ENCODE measurements at regions not wholly inside any gene's neighbourhood (a gene's known extent, or its start where the extent isn't known, plus 50 kb on each side); places are given as distances from the start of the nearest gene placed in this dataset.
"Not testable (repeated sequence)": the region's sequence is repeated elsewhere in the genome, so short reads cannot be mapped to it uniquely, and the experiment has no call there.

- no peak for DNase-seq
Observed at GRCh38 chr7:51590746-51591145, 274.1 kb upstream of the COBL start.

DNA sequence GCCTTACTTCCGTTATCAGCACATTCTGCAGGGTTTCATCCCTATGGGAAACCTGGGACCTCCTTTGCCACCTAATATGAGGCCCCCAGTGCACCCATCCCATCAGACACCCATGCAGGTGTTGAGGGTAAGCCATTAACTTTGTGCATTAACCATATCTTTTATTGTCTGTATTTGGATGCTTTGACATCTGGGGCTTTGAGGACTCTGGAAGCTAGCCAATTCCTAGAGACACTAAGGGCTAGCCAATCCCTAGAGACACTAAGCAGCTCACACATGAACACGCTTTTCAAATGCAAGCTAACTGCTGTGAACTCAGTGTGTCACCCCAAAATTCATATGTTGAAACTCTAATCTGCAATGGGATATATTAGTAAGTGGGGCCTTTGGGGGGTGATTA is 272.5 kb upstream of the COBL start:
- no peak for DNase-seq

DNA sequence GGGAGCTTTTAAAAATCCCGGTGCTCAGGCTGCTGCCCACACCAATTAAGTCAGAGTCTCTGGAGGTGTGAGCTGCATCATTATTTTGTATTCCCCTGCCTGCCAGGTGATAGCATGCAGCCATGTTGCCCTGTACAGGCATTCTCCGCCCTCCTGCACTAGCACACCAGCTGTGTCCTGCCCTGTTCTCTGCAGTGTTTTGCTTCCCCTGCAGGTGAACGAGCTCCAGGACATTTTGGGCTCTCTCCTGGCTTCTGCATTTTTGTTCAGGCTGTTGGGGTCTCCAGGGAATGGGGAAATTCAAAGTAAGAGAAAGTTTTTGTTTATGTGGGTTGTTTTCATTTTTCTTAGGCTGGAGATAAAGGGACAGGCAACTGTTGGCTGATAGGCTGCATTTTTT is 271.0 kb upstream of the COBL start:
- no peak for DNase-seq

DNA sequence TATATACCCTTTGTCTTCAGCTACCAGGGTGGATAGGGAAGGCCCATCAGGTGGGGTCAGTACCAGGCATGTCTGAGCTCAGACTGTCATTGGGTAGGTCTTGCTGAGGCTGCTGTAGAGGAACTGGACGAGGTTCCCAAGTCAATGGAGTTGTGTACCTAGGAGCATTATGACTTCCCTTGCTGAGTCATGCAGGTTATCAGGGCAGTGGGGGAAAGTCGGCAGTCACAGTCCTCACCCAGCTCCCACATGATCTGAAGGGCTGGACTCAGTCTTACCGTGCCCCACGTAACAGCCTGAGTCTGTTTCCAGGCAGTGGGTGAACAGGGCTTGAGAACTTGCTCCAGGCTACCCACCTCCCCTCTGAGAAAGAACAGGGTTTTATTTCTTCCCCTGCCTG is 260.8 kb upstream of the COBL start:
- no peak for DNase-seq

DNA sequence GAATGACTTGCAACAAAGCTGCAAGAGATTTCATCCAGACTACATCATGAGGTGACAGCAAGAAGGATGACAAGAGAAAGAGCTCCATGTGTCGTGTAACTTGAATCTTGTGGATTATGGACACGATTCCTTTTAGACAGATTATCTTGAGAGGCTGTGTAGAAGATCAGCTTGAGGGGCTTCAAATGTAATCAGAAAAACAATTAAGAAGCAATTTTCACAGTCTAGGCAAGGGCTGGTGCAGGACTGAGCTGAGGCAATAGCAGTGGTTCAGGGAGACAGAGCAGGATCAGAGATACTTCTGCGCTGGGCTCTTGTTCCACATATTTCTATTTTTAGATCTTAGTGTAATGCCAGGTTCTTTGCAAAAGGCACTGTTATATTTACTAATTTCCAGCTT is 253.0 kb upstream of the COBL start:
- no peak for DNase-seq

DNA sequence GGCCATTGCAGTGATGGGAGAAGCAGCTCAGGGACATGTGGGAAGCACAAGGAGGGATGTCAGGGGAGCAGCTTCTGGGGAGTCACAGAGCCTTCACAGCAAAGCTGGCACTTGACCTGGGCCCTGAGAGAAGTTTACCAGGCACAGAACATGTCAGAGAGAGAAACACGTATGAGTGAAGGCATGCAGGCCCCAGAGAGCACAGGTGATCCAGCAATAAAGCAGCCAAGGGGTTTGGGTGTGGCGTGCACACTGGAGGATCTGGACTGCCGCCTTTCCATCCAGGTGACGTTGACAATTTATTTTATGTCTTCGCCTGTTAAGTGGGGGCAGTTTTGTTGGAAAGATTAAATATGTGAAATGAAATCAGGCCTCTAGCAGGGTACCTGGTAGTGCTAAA is 252.6 kb upstream of the COBL start:
- no peak for DNase-seq

DNA sequence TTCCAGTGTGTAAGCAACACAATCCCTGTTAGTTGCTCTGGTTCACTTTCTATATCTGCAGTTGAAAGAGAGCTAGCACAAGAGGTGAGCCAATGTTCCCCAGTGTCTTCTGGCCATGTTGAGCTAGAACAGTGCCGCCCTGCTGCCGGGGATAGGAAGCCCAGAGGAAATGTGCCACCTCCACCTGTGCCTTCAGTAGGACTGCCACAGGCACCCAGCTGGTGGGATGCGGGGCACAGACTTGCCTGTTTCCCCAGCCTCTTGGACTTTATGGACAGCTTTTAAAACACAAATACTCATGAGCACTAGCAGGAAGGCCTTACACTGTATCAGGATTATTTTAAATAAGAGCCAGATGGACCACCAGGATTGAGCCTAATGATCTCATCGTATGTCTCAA is 234.5 kb upstream of the COBL start:
- DNase-seq: no peak

DNA sequence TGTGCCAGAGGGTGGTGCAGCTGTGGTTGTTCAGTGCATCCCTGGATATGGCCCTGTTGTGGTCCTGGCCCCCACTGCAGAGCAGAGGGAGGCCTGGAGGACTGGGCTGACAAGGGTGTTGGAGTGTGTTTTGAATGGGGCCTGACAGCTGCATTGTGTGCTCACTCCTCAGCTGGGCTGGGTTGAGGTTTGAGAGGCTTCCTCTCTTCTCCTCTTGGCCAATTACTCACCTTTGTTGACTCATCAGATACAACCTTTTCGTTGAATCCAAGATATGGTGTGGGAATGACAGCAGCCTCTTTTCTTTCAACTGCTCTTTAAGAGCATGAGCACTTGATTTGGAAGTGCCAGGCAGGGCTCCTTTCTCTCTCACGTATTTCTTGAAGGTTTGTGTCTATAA is 228.5 kb upstream of the COBL start:
- no peak for DNase-seq

DNA sequence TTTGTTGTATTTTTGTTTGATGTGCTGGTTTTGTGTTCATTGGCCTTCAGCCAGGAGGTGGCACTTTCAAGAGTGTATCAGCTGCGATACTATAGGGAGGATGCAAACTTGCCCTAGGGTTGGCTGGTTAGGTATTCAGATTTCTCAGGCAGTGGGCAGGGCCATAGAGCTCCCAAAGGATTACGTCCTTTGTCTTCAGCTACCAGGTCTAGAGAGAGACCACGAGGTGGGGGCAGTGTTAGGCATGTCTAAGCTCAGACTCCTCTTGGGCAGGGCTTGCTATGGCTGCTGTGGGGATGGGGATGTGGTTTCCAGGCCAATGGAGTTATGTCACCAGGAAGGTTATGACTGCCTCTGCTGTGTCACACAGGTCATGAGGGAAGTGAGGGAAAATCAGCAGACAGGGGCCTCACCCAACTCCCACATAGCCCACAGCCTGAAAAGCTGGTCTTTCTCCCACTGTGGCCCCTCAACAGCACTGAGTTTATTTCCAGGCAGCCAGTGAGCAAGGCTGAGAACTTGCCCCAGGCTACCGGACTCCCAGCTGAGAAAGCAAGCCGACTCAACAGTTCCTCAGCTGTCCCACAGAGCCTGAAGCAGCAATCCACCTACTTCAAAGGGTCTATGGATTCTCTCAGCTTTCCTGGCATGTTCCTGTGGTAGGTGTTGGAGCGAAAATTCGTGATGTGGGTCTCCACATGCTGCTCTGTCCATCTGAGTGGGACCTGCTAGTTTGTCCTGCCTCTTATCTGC is 227.4 kb upstream of the COBL start:
- no peak for DNase-seq

DNA sequence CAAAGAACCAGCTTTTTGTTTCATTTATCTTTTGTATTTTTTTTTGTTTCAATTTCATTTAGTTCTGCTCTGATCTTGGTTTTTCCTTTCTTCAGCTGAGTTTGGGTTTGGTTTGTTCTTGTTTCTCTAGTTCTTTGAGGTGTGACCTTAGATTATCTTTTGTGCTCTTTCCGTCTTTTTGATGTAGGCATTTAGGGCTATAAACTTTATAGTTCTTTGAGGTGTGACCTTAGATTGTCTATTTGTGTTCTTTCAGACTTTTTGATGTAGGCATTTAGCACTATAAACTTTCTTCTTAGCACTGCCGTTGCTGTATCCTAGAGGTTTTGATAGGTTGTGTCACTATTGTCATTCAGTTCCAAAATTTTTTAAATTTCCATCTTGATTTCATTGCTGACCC is 224.3 kb upstream of the COBL start:
- DNase-seq: not testable (repeated sequence)

DNA sequence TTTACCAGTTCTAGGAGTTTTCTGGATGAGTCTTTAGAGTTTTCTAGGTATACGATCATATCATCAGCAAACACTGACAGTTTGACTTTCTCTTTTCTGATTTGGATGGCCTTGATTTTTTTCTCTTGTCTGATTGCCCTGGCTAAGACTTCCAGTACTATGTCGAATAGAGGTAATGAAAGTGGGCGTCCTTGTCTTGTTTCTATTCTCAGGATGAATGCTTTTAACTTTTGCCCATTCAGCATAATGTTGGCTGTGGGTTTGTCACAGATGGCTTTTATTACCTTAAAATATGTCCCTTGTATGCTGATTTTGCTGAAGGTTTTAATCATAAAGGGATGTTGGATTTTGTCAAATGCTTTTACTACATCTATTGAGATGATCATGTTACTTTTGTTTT is 223.2 kb upstream of the COBL start:
- DNase-seq: no peak

DNA sequence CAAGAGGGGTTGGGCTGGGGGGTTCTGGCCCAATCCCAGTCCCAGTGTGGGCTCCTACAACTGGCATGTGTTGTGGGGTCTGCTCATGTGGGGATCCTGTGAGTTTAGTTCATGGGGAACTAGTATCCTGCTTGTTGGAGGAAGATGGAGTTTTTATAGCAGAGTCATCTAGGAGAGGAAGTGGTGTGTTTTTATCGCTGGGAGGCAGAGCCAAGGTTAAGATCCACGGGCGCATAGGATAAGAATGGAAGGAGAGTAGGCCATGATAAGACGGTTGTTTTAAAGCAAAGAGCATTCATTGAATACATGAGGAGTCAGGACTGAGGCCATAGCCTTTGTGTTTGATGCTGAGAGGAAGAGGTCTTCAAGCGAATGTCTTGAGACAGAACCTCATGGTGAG is 211.6 kb upstream of the COBL start:
- no peak for DNase-seq

GRCh38 chr7:51521694-51522312 is 205.2 kb upstream of the COBL start:
- no peak for DNase-seq

GRCh38 chr7:51521054-51521453 is 204.4 kb upstream of the COBL start:
- DNase-seq: no peak

DNA sequence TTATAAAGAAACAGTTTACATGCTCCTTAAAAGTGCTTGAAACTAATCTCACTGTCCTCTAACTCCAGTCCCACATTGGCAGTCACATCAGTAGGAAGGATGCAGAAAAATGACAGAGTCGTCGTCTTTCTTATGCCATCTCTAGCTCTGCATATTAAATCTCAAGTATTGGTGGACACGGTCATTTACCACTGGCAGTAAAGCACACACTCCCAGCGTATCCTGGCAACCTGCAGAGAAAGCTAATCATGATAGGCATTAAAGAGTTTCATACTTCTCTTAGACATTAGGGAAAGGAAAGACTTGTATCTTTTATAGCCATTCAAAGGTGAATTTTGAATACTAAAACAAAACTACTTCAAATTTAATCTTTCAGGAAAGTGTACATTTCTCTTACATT is 202.0 kb upstream of the COBL start:
- DNase-seq: no peak

- DNase-seq: no peak
Observed at GRCh38 chr7:51517187-51517586, 200.6 kb upstream of the COBL start.

GRCh38 chr7:51501620-51502019 is 185.0 kb upstream of the COBL start:
- DNase-seq: no peak

DNA sequence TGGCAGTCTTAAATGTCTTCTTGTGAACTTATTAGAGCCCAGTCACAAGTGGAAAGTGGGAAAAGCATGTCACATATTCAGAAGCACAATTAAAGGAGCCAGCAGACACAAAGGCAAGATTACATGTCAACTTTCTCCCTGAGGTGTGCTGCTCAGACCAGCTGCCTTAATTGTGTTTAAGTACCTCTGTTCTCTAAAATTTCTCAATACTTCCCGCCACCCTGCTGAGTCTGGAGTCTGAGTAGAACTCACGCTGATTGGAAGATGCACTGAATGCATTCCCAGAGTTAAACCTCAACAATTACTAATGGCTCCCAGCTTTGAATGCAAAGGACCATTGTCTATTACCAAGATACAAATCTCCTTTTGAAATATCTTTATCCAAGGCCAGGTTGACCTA is 166.4 kb upstream of the COBL start:
- no peak for DNase-seq

GRCh38 chr7:51481421-51481820 is 164.8 kb upstream of the COBL start:
- no peak for DNase-seq

- DNase-seq: no peak
Observed at GRCh38 chr7:51477819-51478218, 161.2 kb upstream of the COBL start.

- DNase-seq: no peak
Observed at GRCh38 chr7:51477323-51477722, 160.7 kb upstream of the COBL start.

DNA sequence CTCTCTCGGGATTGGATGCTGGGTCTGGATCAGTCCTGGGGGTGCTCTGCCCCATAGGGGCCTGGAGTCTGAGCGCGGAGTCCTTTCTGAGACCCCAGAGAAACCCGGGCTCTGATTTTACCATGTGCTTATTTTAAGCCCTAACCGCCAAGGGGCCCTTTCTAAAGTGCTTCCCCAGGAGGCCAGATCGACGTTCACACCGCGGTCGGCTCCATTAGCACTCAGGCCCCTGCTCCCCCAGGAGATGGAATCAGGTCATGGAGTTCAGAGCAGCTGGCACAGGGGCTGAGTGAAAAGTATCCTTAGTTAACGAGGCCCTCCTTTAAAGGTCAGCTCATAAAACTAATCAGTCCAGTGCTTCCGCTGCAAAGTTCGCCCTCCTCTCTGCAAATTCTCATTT is 159.4 kb upstream of the COBL start:
- DNase-seq: no peak

- no peak for DNase-seq
Observed at GRCh38 chr7:51472873-51473272, 156.3 kb upstream of the COBL start.

- DNase-seq: no peak
Observed at GRCh38 chr7:51471981-51472296, 155.3 kb upstream of the COBL start.
